HT1080 (cell line): ENCODE measurements at regions not wholly inside any gene's neighbourhood (a gene's known extent, or its start where the extent isn't known, plus 50 kb on each side); places are given as distances from the start of the nearest gene placed in this dataset.

Source experiments
- DNase-seq: peaks from one replicate; pipeline ENCODE4 v3.0.0-alpha.2; 2015; ENCODE audit warnings: low read depth

- peak; percentile 23 for DNase-seq
Observed at GRCh38 chr18:40911582-40912254, 1043.3 kb upstream of the PIK3C3 start.

DNA sequence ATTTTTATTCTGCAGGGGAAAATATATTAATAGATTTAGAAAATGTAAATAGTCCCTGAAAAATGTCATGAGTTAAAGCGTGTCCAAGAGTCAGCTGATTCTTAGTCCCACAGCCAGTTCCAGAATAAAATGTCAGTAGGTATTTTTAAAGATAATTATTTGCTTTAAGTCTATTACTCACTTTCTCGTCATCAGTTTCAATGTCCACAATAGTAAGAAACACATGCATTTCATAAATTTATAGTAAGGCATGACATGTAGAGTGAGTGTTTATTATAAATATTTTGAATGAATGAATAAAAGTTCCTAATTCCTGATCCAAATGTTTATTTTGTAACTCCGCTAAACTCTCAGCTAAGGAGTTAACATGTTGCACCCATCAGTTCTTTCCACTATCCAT is 1044.0 kb upstream of the PIK3C3 start:
- DNase-seq = no peak

GRCh38 chr18:40907842-40908241 is 1047.2 kb upstream of the PIK3C3 start:
- DNase-seq = no peak

DNA sequence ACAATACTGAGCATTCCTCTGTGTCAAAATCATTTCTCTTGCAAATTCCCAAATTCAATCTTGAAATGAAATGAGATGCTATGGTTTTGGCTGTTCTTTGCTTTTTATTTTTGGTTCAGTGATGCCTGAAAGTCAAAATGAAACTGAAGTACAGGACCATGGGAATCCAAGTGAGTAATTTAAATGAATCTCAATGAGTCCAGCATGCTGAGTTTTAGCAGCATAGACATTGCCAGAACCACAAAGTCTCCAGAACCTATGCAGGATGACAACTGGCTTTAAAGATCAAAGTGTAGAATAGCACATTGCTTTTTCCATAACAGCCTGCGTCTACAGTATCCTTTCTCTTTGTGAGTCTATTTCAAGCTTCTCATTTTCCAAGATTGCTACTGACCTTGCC is 1050.7 kb upstream of the PIK3C3 start:
- no peak for DNase-seq

DNA sequence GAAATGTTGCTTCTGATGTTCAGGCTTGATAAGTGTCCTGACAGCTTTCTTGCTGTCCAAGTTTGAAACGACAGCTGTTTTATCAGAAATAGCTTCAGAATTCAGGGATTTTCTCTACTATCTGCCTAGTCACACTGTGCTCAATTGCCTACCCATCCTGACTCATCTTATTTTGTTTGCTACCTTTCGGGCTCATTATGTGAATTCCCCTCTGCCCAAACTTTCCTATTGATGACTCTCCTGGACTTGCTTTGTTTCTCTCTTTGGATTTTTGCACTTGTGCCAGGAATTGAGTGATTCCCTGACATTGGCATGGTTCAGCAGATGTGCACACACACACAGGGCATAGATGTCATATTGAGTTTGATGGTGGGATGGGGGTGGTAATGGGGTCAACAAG is 1052.6 kb upstream of the PIK3C3 start:
- DNase-seq = no peak

DNA sequence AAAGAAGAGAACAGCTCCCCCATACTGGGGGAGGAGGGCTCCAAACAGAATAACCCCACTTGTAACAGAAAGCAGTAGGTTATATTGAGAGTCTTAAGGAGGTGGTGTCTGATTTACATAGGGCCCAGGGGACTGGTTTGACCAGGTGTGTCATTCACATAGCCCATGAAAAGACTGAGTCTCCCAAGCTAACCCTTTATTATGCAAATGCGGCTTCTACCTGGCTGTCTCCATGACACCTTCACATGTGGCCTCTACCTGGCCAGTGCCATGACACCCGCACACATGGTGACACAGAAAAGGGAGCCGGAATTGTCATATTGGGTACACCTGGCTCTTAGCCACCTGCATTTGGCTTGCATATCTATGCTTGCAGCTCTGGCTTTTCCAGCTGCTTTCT is 1057.2 kb upstream of the PIK3C3 start:
- no peak for DNase-seq

- no peak for DNase-seq
Observed at GRCh38 chr18:40883271-40883670, 1071.8 kb upstream of the PIK3C3 start.

DNA sequence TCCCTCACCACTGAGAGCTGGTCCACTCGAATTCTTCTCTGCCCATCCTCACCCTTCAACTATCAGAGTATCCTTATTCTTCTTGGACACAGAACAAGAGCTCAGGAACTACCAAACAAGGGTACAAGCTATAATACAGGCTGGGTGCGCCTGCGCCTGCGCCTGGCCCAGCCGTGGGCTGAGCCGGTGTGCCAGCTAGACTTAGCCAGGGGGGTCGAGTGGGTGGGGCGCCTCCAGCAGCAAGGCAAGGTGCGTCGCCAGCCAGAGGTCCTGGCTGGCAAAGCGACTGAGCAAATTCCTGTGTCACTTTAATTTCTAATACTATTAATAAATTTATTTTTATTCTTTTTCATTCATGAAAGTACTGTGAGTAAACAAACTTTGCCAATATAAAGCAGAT is 1072.6 kb upstream of the PIK3C3 start:
- DNase-seq = no peak

- DNase-seq = no peak
Observed at GRCh38 chr18:40878371-40878770, 1076.7 kb upstream of the PIK3C3 start.

GRCh38 chr18:40877096-40877495 is 1077.9 kb upstream of the PIK3C3 start:
- DNase-seq = peak; percentile 85

DNA sequence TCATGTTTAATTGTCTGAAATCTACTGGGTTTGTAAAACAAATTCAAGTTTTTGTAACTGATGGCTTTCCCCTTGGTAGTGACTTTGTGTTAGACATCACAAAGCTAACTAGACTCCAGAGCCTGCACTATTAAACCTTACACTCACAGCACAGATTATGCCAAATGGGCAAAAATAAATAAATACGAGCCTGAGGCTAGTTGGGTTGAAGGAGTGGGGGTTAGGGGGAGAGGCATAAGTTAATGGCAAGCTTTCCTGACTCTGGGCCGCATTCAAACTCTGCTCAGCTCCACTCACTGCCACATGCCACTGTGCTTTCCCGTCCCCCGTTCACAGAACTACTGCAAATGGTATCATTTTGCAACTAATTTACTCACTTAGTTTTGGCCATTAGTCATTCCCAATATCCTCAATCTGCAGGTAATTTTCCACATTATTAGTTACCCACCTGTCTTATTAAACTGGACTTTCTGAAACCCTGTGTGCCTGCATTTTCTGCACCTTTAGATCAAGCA is 1079.9 kb upstream of the PIK3C3 start:
- no peak for DNase-seq

DNA sequence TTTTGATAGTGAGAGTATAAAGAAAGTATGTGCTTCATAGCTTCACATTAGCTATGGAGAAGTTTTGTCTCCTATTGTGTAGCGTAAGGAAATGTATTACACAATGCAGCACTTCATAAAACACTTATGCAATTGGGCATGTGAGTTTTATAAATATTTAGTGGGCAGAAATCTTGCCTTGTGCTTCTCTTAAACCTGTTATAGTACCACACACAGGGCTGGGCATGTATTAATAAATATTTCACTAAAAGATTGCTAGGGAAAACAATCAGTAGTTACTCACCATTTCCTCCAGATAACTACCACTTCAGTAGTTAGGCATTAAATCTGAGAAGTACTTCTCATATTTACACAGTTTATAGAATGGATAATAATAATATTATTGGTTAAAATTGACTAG is 1080.8 kb upstream of the PIK3C3 start:
- no peak for DNase-seq

DNA sequence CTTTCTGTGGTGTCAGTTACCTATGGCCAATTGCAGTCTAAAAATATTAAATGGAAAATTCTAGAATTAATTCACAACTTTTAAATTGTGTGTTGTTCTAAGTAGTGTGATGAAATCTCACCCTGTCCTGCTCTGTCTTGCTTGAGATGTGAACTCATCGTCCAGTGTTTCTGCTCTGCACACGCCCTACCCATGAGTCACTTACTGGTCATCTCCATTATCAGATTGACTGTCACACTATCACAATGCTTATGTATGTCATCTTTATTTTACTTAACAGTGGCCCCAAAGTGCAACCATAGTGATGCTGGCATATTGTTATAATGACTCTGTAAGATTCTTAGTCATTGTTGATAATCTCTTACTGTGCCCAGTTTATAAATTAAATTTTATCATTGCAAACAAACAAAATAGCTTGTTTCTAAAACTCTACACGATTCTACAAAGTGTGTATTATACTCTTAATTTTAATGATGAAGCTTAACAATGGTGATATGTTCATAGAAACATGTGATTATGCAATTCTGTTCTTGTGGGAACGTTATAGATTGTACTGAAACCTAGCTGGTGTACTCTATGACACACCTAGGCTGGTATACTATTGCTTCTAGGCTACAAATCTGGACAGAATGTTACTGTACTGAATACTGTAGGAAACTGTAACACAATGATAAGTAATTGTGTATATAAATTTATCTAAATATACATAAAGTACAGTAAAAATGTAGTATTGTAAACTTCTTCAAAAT is 1086.8 kb upstream of the PIK3C3 start:
- DNase-seq = peak; percentile 92

GRCh38 chr18:40867459-40867858 is 1087.6 kb upstream of the PIK3C3 start:
- DNase-seq = peak; percentile 61

DNA sequence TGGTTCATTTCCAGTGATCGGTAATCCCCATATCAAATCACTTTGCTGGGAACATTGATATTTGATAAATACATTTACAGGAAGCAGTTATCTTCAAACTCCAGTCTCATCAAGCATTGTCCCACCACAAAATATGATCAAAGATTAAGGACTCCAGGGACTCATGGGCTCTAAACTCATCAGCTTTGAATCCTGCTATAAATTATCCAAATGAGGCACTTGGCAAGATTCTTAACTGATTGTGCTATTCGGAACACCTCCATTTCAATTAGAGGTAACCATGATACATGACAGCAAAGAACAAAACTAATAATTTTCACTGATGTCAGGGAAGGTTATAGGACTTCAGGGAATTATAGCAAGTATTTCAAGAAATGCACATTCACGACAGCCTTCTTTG is 1088.1 kb upstream of the PIK3C3 start:
- no peak for DNase-seq

GRCh38 chr18:40866013-40866645 is 1088.9 kb upstream of the PIK3C3 start:
- DNase-seq = peak; percentile 60

GRCh38 chr18:40864846-40865245 is 1090.2 kb upstream of the PIK3C3 start:
- DNase-seq = no peak

- DNase-seq = no peak
Observed at GRCh38 chr18:40863801-40864200, 1091.2 kb upstream of the PIK3C3 start.

- no peak for DNase-seq
Observed at GRCh38 chr18:40860189-40860588, 1094.8 kb upstream of the PIK3C3 start.

- no peak for DNase-seq
Observed at GRCh38 chr18:40855661-40856060, 1099.4 kb upstream of the PIK3C3 start.

DNA sequence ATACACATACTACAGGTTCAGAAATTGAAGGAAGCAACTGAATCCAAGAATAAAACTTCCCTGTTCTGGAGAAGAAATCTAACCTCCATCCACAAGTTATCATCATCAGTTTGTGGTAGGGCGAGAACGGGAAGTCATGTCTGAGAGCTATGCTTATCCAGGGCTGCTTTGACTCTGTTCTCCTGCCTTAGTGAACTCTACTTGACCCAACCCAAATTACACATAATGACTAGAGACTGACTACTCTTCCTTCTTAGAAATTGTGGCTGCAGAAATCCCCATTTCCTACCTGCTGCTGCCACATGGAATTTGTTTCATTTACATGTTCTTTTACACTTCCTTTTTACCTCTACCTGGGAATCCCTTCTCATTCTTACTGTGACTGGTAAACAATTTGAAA is 1102.6 kb upstream of the PIK3C3 start:
- peak; percentile 36 for DNase-seq

DNA sequence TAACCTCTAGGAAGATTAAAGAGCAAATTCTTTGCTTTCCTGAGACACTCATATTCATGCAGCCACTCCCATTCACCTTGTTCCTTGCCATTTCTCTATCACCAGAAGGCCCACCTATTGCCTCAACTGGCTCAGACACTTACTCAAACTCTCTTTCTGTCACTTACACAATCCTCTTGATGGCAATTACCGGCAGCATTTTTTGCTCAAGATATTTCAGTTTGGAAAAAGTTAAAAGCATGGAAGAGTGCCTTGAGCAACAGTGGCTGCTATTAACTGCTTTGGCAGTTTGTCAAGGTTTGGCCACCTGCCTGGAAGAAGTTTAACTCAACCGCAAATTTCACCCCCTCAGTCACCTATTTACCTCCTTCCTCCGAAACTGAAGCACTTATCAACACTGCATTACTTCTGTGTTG is 1104.0 kb upstream of the PIK3C3 start:
- DNase-seq = peak; percentile 15
